ENCODE measurements at regions not wholly inside any gene's neighbourhood (a gene's known extent, or its start where the extent isn't known, plus 50 kb on each side); places are given as distances from the start of the nearest gene placed in this dataset.
A peak's percentile ranks its signal among the peaks of the same experiment; 100 is the strongest.

- no peak for DNase-seq
These were observed 178.9 kb downstream of the ACER2 start for GRCh38 chr9:19587678-19588077.

GRCh38 chr9:19583890-19584289, 175.1 kb downstream of the ACER2 start:
- no peak for DNase-seq

- no peak for DNase-seq
These were observed 168.6 kb downstream of the ACER2 start for GRCh38 chr9:19577411-19577810.

- no peak for DNase-seq
These were observed 160.1 kb downstream of the ACER2 start for GRCh38 chr9:19568946-19569345.

- no peak for DNase-seq
These were observed 155.7 kb downstream of the ACER2 start for GRCh38 chr9:19564396-19565061.

- no peak for DNase-seq
These were observed 146.4 kb downstream of the ACER2 start for GRCh38 chr9:19555214-19555613.

- DNase-seq = no peak
These were observed 145.7 kb downstream of the ACER2 start for GRCh38 chr9:19554529-19554928.

- DNase-seq = no peak
These were observed 144.6 kb downstream of the ACER2 start for GRCh38 chr9:19553441-19553840.

GRCh38 chr9:19552282-19553105, 143.7 kb downstream of the ACER2 start:
- no peak for DNase-seq

- DNase-seq = no peak
These were observed 142.5 kb downstream of the ACER2 start for GRCh38 chr9:19551124-19551929.

- DNase-seq = no peak
These were observed 141.2 kb downstream of the ACER2 start for GRCh38 chr9:19550009-19550408.

GRCh38 chr9:19533373-19533772, 124.6 kb downstream of the ACER2 start:
- no peak for DNase-seq

- no peak for DNase-seq
These were observed 118.9 kb downstream of the ACER2 start for GRCh38 chr9:19527663-19528062.

GRCh38 chr9:19522558-19522957, 113.7 kb downstream of the ACER2 start:
- DNase-seq = no peak

GRCh38 chr9:19521205-19521604, 112.4 kb downstream of the ACER2 start:
- DNase-seq = no peak

- no peak for DNase-seq
These were observed 108.6 kb downstream of the ACER2 start for GRCh38 chr9:19517202-19517942.

GRCh38 chr9:19516348-19516747, 107.5 kb downstream of the ACER2 start:
- DNase-seq = no peak

- peak; percentile 14 for DNase-seq
These were observed 105.0 kb downstream of the ACER2 start for GRCh38 chr9:19513671-19514275.

GRCh38 chr9:19512103-19512832, 103.5 kb downstream of the ACER2 start:
- DNase-seq = no peak

GRCh38 chr9:19511694-19512093, 102.9 kb downstream of the ACER2 start:
- no peak for DNase-seq

GRCh38 chr9:19510907-19511306, 102.1 kb downstream of the ACER2 start:
- DNase-seq = no peak

Data from HCEC 1CT (cell line).